GM13976 (cell line): ENCODE measurements at regions not wholly inside any gene's neighbourhood (a gene's known extent, or its start where the extent isn't known, plus 50 kb on each side); places are given as distances from the start of the nearest gene placed in this dataset.

Experiments
- DNase-seq: peaks from one replicate; pipeline ENCODE4 v3.0.0; 2012; ENCODE audit warnings: low spot score
- in situ Hi-C: fragments of 300-500 bp; cut with MboI; formaldehyde crosslinking; loops from one replicate; pipeline ENCODE4 v1.12.0; 2022; ENCODE audit warnings: low sequenced_read_pairs, mixed read lengths, inconsistent platforms; ENCODE audit not compliant: unreplicated experiment
- TF ChIP-seq, protein P1 (sequence below): IDR thresholded peaks from 2 replicates; pipeline ENCODE4 v1.5.1; 2012; ENCODE audit warnings: borderline replicate concordance, mild to moderate bottlenecking; ENCODE audit not compliant: insufficient read depth; ENCODE audit errors: extremely low read depth, missing control alignments, control extremely low read depth

GRCh38 chr1:4594286-4594991 is 60.0 kb upstream of the AJAP1 start:
- in situ Hi-C loops, result no loop called here
- no peak for DNase-seq
- TF ChIP-seq, protein P1, sequence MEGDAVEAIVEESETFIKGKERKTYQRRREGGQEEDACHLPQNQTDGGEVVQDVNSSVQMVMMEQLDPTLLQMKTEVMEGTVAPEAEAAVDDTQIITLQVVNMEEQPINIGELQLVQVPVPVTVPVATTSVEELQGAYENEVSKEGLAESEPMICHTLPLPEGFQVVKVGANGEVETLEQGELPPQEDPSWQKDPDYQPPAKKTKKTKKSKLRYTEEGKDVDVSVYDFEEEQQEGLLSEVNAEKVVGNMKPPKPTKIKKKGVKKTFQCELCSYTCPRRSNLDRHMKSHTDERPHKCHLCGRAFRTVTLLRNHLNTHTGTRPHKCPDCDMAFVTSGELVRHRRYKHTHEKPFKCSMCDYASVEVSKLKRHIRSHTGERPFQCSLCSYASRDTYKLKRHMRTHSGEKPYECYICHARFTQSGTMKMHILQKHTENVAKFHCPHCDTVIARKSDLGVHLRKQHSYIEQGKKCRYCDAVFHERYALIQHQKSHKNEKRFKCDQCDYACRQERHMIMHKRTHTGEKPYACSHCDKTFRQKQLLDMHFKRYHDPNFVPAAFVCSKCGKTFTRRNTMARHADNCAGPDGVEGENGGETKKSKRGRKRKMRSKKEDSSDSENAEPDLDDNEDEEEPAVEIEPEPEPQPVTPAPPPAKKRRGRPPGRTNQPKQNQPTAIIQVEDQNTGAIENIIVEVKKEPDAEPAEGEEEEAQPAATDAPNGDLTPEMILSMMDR, result no peak

DNA sequence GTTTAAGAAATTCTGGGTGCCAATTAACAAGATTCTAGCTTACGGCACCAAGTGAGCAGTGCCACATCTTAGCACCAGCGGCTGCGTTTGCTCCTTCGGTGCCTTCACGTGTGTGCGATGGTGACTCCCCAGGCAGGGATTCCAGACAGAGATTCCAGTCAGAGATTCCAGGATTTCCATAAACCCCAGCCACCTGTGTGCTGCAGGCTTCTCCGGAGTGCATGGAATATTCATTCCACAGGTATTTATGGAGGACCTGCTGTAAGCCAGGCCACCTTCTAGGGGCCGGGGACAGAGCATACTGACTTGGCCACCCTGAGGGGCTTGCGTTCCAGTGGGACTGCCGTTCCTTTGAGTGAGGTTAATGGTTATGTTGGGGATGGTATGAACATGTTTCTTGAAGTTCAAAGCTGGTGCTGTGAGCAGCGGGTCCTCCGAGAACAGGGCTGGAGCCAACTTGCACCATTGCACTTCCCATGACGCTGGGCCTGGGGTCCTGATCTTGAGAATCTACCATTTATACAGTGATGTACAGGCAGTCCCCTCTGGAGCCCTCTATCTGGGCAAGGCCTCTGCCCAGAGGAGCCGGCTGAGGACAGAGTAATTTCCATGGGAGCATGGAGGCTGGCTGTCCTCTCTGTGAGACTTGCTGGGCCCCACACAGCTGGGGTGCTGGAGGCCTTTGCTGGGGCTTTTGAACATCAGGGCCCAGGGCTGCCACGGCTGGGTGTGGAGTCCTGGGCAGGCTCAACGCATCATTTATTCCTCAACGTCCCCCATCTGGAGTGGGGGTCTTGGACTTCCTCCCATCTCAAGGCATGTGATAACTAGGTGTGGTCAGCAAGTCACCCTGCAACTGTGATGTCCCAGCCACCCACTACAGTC is 58.8 kb upstream of the AJAP1 start:
- TF ChIP-seq, protein P1, result no peak

DNA sequence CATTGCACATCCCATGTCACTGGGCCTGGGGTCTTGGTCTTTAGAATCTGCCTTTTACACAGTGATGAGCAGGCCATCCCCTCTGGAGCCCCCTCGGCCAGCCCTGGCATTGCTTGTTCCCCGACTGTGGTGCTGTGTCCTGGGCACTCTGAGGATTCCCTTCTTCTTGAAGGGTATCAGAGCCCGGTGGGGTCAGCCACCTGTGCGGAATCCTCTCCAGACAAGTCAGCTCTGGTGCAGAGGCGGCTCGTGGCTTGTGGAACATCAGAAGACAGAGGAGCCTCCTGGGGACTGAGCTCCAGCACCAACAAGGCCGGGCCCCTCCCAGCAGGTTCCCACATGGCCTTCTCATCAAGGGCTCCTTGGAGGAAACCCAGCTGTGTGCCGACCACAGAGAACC is 57.9 kb upstream of the AJAP1 start:
- in situ Hi-C loops, result no loop called here
- TF ChIP-seq, protein P1, result no peak
- DNase-seq, result no peak

More for the DNA sequence above, 58.8 kb upstream of the AJAP1 start:
- no peak for DNase-seq
- in situ Hi-C loops, result no loop called here

DNA sequence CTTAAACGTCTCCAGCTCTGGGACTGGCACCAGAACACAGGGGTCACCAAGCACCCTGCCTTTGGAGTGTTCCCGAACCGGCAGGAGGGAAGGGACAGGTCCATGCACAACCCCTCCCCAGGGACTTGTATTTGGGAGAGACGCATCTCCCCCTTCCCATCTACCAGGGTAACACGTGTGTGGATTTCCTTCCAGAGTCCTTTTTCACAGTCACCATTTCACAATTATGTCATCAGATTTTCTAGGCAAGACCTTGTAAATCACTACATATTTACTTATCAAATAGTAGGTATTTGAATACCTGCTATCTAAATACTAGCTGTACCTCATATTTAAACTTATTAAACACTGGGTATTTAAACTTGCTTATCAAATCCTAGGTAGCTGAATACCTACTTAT is 57.4 kb upstream of the AJAP1 start:
- in situ Hi-C loops, result no loop called here
- DNase-seq, result no peak
- TF ChIP-seq, protein P1, result no peak

GRCh38 chr1:4598561-4598960 is 55.8 kb upstream of the AJAP1 start:
- no peak for DNase-seq
- TF ChIP-seq, protein P1, result no peak
- in situ Hi-C loops, result no loop called here

GRCh38 chr1:4599521-4599920 is 54.9 kb upstream of the AJAP1 start:
- TF ChIP-seq, protein P1, result no peak
- in situ Hi-C loops, result no loop called here
- DNase-seq, result no peak
